DND-41 (cell line): ENCODE measurements at regions not wholly inside any gene's neighbourhood (a gene's known extent, or its start where the extent isn't known, plus 50 kb on each side); places are given as distances from the start of the nearest gene placed in this dataset.
"Not testable (repeated sequence)": the region's sequence is repeated elsewhere in the genome, so short reads cannot be mapped to it uniquely, and the experiment has no call there.

ENCODE experiments used
- ATAC-seq: fragments of 200-7000 bp; cut with Tn5 transposase; 3 replicates; pipeline ENCODE4 v1.9.1; 2021; ENCODE audit warnings: low read depth; ENCODE audit not compliant: insufficient read depth
- DNase-seq: peaks from one replicate; pipeline ENCODE4 v3.0.0-alpha.2; 2020
- H2AFZ ChIP-seq: 2 replicates; pipeline ENCODE4 v1.6.0; 2012; ENCODE audit warnings: low read depth, low read length
- H3K27ac ChIP-seq: 2 replicates; pipeline ENCODE4 v1.5.1; 2012; ENCODE audit warnings: low read length, inconsistent platforms
- H3K27me3 ChIP-seq: fragments of 200-600 bp; sonication (generic); 2 replicates; pipeline ENCODE4 v1.6.0; 2012; ENCODE audit warnings: low read length, mild to moderate bottlenecking, inconsistent platforms; ENCODE audit not compliant: insufficient read depth, poor library complexity
- H3K36me3 ChIP-seq: 2 replicates; pipeline ENCODE4 v1.5.1; 2012; ENCODE audit warnings: low read length, inconsistent platforms; ENCODE audit not compliant: insufficient read depth
- H3K4me1 ChIP-seq: 2 replicates; pipeline ENCODE4 v1.5.1; 2012; ENCODE audit warnings: mild to moderate bottlenecking, low read length; ENCODE audit not compliant: insufficient read depth
- H3K4me2 ChIP-seq: 2 replicates; pipeline ENCODE4 v1.6.0; 2012; ENCODE audit warnings: mild to moderate bottlenecking, moderate library complexity, low read length, inconsistent platforms; ENCODE audit not compliant: insufficient read depth
- H3K4me3 ChIP-seq, 2 experiments: fragments of 200-600 bp in 1 of 2; shearing (Covaris generic) in 1 of 2; 2 replicates each; pipeline ENCODE4 v1.5.1; 2012 to 2016; ENCODE audit warnings: inconsistent platforms in 2 of 2, low read length in 2 of 2, mild to moderate bottlenecking in 2 of 2, low read depth in 1 of 2, moderate library complexity in 1 of 2
- H3K79me2 ChIP-seq: 2 replicates; pipeline ENCODE4 v1.6.0; 2012; ENCODE audit warnings: low read length, inconsistent platforms; ENCODE audit not compliant: insufficient read depth
- H3K9ac ChIP-seq: 2 replicates; pipeline ENCODE4 v1.6.0; 2012; ENCODE audit warnings: low read depth, mild to moderate bottlenecking, inconsistent platforms, low read length, moderate library complexity
- H3K9me3 ChIP-seq: 2 replicates; pipeline ENCODE4 v1.5.1; 2012; ENCODE audit warnings: low read length, moderate library complexity, mild to moderate bottlenecking, inconsistent platforms; ENCODE audit not compliant: insufficient read depth, severe bottlenecking
- H4K20me1 ChIP-seq: 2 replicates; pipeline ENCODE4 v1.6.0; 2012; ENCODE audit warnings: low read length; ENCODE audit not compliant: insufficient read depth
- EZH2 ChIP-seq: IDR thresholded peaks from 3 replicates; pipeline ENCODE4 v1.6.1; 2012; ENCODE audit warnings: borderline replicate concordance, low read depth, mild to moderate bottlenecking, moderate library complexity, low read length, inconsistent platforms; ENCODE audit not compliant: severe bottlenecking
- TF ChIP-seq, protein P1 (sequence below): IDR thresholded peaks from 2 replicates; pipeline ENCODE4 v1.5.1; 2012; ENCODE audit warnings: borderline replicate concordance, low read length, moderate library complexity, mild to moderate bottlenecking; ENCODE audit not compliant: poor library complexity, severe bottlenecking; ENCODE audit errors: extremely low read depth

DNA sequence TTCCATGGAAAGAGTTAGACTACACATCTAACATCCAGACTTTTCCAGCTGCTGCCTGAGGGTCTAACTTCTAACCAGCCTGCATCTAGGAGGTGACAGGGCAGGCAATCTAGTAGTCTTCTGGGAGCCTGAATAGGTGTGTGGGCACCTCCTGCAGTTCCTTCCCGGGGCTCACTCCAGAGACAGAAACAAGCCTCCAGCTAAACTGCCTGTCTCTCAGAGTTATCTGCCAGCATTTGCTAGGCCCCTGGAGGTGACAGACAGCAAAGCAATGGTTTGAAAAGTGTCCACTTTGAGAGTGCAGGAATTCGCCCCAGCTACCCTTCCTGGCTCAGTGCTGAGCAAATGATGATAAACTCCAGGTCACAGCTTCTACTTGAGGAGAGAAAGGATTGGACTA lies 240.5 kb upstream of the PRSS16 start:
- Histone ChIP-seq H4K20me1 (no peaks in the 10 kb centered on the region), H3K36me3 (no peaks in the 10 kb centered on the region), H3K27ac (no peak overlapping the region), H2AFZ (no peak overlapping the region), H3K4me2 (no peak overlapping the region), H3K4me1 (no peaks in the 10 kb centered on the region), H3K9me3 (peaks cover 4% of the 10 kb centered on the region), H3K27me3 (no peaks in the 10 kb centered on the region), H3K4me3 (no peak overlapping the region), H3K79me2 (no peaks in the 10 kb centered on the region), H3K9ac (no peak overlapping the region)
- no peak for ATAC-seq
- no peak for DNase-seq
- no peak for TF ChIP-seq EZH2
- TF ChIP-seq, protein P1, sequence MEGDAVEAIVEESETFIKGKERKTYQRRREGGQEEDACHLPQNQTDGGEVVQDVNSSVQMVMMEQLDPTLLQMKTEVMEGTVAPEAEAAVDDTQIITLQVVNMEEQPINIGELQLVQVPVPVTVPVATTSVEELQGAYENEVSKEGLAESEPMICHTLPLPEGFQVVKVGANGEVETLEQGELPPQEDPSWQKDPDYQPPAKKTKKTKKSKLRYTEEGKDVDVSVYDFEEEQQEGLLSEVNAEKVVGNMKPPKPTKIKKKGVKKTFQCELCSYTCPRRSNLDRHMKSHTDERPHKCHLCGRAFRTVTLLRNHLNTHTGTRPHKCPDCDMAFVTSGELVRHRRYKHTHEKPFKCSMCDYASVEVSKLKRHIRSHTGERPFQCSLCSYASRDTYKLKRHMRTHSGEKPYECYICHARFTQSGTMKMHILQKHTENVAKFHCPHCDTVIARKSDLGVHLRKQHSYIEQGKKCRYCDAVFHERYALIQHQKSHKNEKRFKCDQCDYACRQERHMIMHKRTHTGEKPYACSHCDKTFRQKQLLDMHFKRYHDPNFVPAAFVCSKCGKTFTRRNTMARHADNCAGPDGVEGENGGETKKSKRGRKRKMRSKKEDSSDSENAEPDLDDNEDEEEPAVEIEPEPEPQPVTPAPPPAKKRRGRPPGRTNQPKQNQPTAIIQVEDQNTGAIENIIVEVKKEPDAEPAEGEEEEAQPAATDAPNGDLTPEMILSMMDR, result no peak

DNA sequence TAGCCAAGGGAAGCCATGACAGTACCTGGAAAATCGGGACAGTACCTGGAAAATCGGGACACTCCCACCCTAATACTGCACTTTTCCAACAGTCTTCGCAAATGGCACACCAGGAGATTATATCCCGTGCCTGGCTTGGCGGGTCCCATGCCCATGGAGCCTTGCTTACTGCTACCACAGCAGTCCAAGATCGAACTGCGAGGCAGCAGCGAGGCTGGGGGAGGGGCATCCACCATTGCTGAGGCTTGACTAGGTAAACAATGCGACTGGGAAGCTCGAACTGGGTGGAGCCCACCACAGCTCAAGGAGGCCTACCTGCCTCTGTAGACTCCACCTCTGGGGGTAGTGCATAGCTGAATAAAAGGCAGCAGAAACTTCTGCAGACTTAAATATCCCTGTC lies 238.9 kb upstream of the PRSS16 start:
- H3K79me2 ChIP-seq, H3K27me3 ChIP-seq, ATAC-seq, H3K4me3 ChIP-seq, H3K9ac ChIP-seq, H3K36me3 ChIP-seq, H3K4me2 ChIP-seq, H3K27ac ChIP-seq, H3K4me1 ChIP-seq, H4K20me1 ChIP-seq, H2AFZ ChIP-seq, DNase-seq, H3K9me3 ChIP-seq: not testable (repeated sequence)

DNA sequence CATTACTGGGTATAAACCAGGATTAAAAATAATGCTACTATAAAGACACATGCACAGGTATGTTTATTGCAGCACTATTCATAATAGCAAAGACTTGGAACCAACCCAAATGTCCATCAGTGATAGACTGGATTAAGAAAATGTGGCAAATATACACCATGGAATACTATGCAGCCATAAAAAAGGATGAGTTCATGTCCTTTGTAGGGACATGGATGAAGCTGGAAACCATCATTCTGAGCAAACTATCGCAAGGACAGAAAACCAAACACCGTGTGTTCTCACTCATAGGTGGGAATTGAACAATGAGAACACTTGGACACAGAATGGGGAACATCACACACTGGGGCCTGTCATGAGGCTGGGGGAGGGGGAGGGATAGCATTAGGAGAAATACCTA lies 233.4 kb upstream of the PRSS16 start:
- not testable (repeated sequence) for ATAC-seq, H3K4me2 ChIP-seq, H3K4me3 ChIP-seq, H2AFZ ChIP-seq, H3K36me3 ChIP-seq, DNase-seq, H3K9ac ChIP-seq, H3K9me3 ChIP-seq, H3K4me1 ChIP-seq, H3K27ac ChIP-seq, H3K79me2 ChIP-seq, H4K20me1 ChIP-seq, H3K27me3 ChIP-seq

GRCh38 chr6:27016689-27017088 lies 230.8 kb upstream of the PRSS16 start:
- Histone ChIP-seq H3K79me2 (no peaks in the 10 kb centered on the region), H4K20me1 (no peaks in the 10 kb centered on the region), H3K4me2 (no peak overlapping the region), H3K9me3 (no peaks in the 10 kb centered on the region), H3K4me3 (no peak overlapping the region), H2AFZ (no peak overlapping the region), H3K4me1 (no peaks in the 10 kb centered on the region), H3K27me3 (no peaks in the 10 kb centered on the region), H3K27ac (no peak overlapping the region), H3K36me3 (no peaks in the 10 kb centered on the region), H3K9ac (no peak overlapping the region)
- DNase-seq (no peak), ATAC-seq (no peak)
- TF ChIP-seq EZH2, result no peak
- TF ChIP-seq, protein P1, result no peak

GRCh38 chr6:27018401-27018800 lies 229.1 kb upstream of the PRSS16 start:
- H3K9me3 ChIP-seq, H3K27me3 ChIP-seq, H3K79me2 ChIP-seq, H3K36me3 ChIP-seq, H3K27ac ChIP-seq, H2AFZ ChIP-seq, H3K4me1 ChIP-seq, H3K4me3 ChIP-seq, H3K4me2 ChIP-seq, H4K20me1 ChIP-seq, ATAC-seq, H3K9ac ChIP-seq, DNase-seq: not testable (repeated sequence)
